UCSD-AML1 (cell line): ENCODE measurements at regions not wholly inside any gene's neighbourhood (a gene's known extent, or its start where the extent isn't known, plus 50 kb on each side); places are given as distances from the start of the nearest gene placed in this dataset.
"Not testable (repeated sequence)": the region's sequence is repeated elsewhere in the genome, so short reads cannot be mapped to it uniquely, and the experiment has no call there.

ENCODE experiments used
- DNase-seq: peaks from one replicate; lab custom pipeline; 2025; ENCODE audit not compliant: unreplicated experiment; lab: John Stamatoyannopoulos, UW

DNA sequence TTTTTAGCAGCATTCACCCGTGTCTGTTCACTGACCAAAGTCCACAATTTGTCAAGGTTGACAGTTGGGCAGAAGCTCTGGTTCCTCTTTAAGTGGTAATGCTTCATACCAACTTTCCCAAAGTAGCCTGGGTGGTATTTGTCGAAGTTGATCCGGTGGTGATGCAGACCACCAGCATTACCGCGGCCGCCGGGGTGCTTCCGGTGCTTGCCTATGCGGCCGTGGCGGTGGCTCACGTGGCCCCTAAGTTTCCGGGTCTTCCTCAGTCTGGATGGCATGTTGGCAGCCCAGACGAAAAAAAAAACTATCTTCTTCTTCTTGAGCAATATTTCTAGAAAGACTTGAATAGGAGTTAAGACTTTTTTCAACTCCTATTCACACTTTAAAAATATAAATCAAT lies 151.4 kb upstream of the RGS17 start:
- DNase-seq: not testable (repeated sequence)

DNA sequence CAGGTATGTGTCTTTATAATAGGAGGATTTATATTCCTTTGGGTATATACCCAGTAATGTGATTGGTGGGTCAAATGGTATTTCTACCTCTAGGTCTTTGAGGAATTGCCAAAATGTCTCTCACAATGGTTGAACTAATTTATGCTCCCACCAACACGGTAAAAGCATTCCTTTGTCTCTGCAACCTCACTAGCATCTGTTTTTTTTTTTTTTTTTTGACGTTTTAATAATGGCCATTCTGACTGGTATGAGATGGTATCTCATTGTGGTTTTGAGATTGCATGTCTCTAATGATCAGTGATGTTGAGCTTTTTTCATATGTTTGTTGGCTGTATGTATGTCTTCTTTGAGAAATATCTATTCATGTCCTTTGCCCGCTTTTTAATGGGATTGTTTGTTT lies 144.9 kb upstream of the RGS17 start:
- no peak for DNase-seq

DNA sequence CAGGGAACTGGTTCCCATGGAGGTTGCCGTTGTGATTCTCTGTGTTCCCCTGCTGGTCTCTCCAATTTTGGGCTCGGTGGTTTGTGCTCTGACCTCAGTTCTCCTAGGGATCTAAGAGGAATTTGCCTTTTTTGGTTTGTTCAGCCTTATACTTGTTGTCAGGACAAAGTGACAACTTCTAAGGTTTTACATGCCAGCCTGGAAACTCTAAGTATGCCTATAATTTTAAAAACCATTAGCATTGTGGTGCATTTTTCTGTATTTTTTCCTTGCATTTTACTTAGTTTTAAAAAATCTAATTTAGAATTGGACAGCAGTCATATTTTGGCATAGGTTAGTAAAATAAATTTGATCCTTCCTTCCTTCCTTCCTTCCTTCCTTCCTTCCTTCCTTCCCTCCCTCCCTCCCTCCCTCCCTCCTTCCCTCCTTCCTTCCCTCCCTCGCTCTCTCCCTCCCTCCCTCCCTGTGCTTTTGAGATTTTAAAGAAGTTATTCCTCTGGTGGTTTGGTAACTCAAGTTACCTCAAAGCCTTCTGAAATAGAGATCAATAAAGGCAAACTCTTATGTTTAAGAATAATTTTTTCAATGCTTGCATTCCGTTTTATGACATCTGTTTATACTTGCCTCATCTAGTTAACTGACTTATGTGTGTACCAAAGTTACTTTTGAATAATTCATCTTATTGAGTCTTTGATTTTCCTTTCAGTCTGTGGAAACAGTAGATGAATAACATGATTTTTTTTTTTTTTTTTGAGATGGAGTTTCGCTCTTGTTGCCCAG lies 141.3 kb upstream of the RGS17 start:
- DNase-seq: no peak

- no peak for DNase-seq
These were observed 132.4 kb upstream of the RGS17 start for GRCh38 chr6:153263489-153263888.

DNA sequence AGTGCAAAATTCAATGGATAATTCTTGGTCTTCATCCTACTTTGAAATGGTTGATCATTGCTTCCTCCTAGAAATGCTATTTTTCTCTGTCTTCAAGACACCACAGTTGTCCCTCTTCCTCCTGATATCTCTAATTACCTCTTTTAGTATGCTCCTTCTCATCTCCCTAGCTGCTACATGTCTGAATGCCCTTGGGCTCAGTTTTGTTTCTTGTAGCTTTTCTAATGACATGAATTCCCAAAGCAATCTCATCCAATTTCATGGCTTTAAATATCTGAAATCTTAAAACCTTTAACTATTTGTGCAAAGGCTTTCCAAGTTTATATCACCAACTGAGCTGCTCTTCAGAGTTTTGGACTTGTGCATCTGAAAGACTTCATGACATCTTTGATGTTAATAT lies 120.2 kb upstream of the RGS17 start:
- DNase-seq: no peak

DNA sequence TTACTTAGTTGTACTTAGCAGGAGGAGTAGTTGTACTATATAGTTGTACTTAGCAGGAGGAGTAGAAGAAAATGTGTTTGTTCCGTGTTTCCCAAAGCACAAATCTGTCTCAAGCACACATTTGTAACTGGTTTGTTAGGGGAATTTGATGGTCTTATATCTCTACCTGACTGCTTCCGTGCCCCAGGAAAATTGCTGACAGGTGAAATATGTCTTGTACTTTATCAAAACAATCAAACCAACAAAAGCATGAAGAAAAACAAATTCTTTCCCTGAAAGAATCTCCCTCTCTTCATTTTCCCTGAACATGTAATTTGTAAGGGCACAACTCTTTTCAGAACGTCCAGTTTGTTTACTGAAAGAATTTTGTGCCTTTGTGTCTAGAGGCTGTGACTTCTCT lies 106.6 kb upstream of the RGS17 start:
- no peak for DNase-seq

DNA sequence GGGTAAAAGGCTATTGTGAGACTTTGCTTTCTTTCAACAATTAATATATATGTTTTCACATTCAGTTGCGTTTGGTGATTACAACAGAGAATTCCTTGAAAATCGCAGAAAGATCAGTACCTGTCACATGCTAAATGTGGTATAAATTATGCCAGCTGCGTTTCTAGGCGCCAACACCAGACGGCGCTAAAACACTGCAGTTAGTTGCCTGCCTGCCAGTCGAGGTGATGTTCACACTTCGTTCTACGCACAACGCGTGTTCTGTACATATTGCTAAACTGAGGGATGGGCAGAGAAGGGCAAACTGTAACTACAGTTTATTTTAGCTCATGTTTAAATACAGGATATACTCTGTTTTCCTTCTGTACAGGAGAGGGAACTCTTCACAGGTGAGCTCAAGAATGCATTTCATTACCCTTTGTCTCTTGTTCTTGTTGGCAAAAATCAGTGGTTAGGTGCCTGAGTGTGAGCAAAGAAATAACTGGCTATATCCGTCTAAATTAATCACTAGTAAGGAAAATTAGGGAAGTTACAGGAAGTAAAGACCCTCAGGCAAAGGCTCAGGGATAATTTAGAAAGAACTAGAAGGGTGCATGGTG lies 100.1 kb upstream of the RGS17 start:
- DNase-seq: peak; percentile 26

DNA sequence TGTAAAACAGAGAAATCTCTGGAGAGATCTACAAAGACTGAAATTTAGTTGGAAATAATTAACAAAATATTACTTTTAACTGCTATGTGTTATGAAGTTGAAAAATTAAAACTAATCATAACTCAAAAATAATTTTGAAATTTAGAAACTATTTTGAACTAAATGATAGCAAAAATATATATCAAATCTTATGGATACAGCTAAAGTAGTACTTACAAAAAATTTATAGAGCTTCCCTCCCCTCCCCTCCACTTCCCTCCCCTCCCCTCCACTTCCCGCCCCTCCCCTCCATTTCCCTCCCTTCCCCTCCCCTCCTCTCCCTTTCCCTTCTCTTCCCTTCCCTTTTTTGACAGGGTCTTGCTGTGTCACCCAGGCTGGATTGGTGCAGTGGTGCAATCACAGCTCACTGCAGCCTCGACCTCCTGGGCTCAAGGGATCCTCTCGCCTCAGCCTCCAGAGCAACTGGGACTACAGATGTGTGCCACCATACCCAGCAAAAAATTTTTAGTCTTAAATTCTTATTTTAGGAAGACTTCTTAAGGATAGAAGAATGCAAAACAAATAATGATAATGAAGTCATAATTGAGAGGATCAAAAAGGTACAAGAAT lies 87.2 kb upstream of the RGS17 start:
- DNase-seq: no peak

DNA sequence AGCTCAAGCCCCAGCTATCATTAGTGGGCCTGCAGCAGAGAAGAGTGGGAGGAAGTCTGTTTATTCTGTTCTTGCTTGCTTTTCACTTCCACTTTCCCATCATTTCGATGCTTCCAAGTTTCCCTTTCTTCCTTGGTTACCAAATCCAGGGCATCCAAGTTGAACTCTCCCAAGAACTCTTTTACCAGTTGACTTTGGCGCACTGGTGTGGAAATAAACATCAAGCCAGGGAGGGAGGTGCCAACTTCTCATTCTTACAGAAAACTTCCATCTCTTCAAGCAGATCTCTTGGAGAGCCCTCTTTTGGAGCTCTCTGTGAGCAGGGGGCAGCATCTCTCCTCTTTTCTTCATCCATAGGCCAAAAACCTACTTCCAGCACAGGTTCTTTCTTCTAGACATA lies 85.7 kb upstream of the RGS17 start:
- DNase-seq: no peak

DNA sequence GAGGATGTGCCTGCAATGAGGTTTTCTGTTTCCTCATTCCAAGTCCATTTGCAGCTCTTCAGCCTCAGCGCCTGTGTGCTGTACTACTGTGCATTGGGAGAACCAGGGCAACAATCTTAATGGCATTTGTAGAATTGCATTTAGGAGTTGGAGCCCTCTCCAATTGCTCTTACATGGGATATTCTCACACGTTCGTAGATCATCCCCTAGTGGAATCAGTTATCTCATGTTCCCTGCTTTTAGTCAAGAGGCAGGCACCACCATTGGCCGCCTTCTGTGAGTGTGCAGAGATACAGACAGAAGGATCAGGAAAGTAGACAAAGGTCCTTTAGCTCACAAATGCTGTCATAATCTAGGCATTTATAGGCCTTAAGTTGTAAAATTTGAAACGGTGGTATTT lies 84.2 kb upstream of the RGS17 start:
- no peak for DNase-seq

DNA sequence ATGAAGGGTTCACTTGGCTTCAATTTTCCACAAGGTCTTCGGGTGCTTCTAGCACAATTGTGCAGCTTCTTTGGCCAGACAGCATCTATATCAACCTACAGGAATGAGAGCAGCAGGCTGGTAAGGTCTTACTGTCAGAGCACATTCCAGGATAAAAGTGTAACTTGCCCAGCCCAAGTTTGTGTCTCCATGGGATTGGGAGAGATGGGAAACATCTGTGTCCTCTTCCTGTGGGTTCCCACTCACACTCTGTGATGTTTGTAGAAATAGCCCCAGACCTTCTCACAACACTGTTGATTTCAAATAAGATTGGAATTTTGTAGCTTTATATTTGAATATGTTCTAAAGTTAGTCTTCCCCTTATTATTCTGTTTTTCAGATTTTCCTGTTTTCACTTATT lies 83.4 kb upstream of the RGS17 start:
- DNase-seq: no peak

- DNase-seq: no peak
These were observed 79.0 kb upstream of the RGS17 start for GRCh38 chr6:153210083-153210482.

DNA sequence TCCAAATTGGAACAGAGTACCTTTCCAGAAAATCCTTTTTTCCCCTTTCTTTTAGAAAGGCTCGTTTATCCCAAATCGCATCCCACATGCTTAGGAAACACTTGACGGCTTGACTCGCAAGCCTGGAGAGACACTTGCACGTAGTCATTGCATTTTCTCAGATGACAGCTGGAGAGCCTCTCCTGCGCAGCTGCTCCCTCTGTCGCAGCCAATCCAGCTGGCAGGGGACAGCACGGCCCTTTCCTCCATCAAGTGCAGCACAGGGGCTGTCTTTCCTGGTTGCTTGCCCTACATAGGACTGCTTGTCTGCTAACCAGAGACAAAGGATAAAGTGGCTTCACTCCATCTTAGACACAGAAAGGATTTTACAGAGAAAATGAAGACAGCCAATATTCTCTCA lies 77.6 kb upstream of the RGS17 start:
- no peak for DNase-seq

GRCh38 chr6:153207617-153208016 lies 76.5 kb upstream of the RGS17 start:
- no peak for DNase-seq

- no peak for DNase-seq
These were observed 75.9 kb upstream of the RGS17 start for GRCh38 chr6:153207006-153207405.

- no peak for DNase-seq
These were observed 62.1 kb upstream of the RGS17 start for GRCh38 chr6:153192943-153193885.

DNA sequence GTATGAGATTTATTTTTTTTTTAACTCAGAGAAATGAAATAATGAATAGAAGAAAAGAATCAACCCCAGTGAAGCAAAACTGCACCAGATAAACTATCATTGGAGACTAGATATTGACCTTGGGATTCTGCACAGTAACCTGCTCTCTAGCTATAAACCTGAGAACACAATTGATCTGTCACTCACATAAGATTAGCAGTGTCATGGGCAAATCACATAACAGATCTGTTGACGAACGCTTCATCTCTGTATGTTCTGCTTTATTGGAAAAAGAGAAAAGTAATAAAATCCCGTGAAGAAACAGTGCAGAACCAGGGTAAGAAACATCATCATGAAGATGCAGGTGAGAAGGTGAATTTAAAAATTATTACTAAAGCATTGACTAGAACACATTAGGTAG lies 52.8 kb upstream of the RGS17 start:
- DNase-seq: no peak
